LoVo (cell line): ENCODE measurements at regions not wholly inside any gene's neighbourhood (a gene's known extent, or its start where the extent isn't known, plus 50 kb on each side); places are given as distances from the start of the nearest gene placed in this dataset.

Experiments used
- DNase-seq: peaks from one replicate; pipeline ENCODE4 v3.0.0-alpha.2; 2016; ENCODE audit warnings: low spot score

GRCh38 chr11:92667486-92668152 is 301.8 kb upstream of the MTNR1B start:
- no peak for DNase-seq

GRCh38 chr11:92670308-92670890 is 299.1 kb upstream of the MTNR1B start:
- no peak for DNase-seq

GRCh38 chr11:92671081-92671480 is 298.4 kb upstream of the MTNR1B start:
- DNase-seq, result no peak

GRCh38 chr11:92675303-92675702 is 294.1 kb upstream of the MTNR1B start:
- no peak for DNase-seq

- DNase-seq, result no peak
Measured at GRCh38 chr11:92675810-92676209, 293.6 kb upstream of the MTNR1B start.

- DNase-seq, result no peak
Measured at GRCh38 chr11:92678008-92678611, 291.3 kb upstream of the MTNR1B start.

- DNase-seq, result no peak
Measured at GRCh38 chr11:92681586-92681985, 287.9 kb upstream of the MTNR1B start.

- no peak for DNase-seq
Measured at GRCh38 chr11:92682136-92682535, 287.3 kb upstream of the MTNR1B start.

GRCh38 chr11:92682952-92683351 is 286.5 kb upstream of the MTNR1B start:
- DNase-seq, result no peak

GRCh38 chr11:92685049-92685448 is 284.4 kb upstream of the MTNR1B start:
- no peak for DNase-seq

- no peak for DNase-seq
Measured at GRCh38 chr11:92687724-92688123, 281.7 kb upstream of the MTNR1B start.

- no peak for DNase-seq
Measured at GRCh38 chr11:92688416-92688815, 281.0 kb upstream of the MTNR1B start.

GRCh38 chr11:92692826-92693546 is 276.5 kb upstream of the MTNR1B start:
- no peak for DNase-seq

- DNase-seq, result no peak
Measured at GRCh38 chr11:92696076-92696475, 273.4 kb upstream of the MTNR1B start.

- no peak for DNase-seq
Measured at GRCh38 chr11:92697461-92698312, 271.8 kb upstream of the MTNR1B start.

- DNase-seq, result no peak
Measured at GRCh38 chr11:92698742-92699141, 270.7 kb upstream of the MTNR1B start.

- no peak for DNase-seq
Measured at GRCh38 chr11:92702037-92702804, 267.2 kb upstream of the MTNR1B start.

- DNase-seq, result no peak
Measured at GRCh38 chr11:92702805-92703448, 266.5 kb upstream of the MTNR1B start.

- no peak for DNase-seq
Measured at GRCh38 chr11:92703449-92703830, 266.0 kb upstream of the MTNR1B start.

GRCh38 chr11:92707173-92707619 is 262.3 kb upstream of the MTNR1B start:
- no peak for DNase-seq

- no peak for DNase-seq
Measured at GRCh38 chr11:92707665-92708064, 261.8 kb upstream of the MTNR1B start.
